Tongue (tissue), 1 donor: ENCODE measurements at regions not wholly inside any gene's neighbourhood (a gene's known extent, or its start where the extent isn't known, plus 50 kb on each side); places are given as distances from the start of the nearest gene placed in this dataset.

Experiments used
- DNase-seq: peaks from one replicate; pipeline ENCODE4 v3.0.0-alpha.2; 2015

- no peak for DNase-seq
These were observed 127.6 kb downstream of the SOX1 start for GRCh38 chr13:112194579-112194978.

- DNase-seq: no peak
These were observed 131.6 kb downstream of the SOX1 start for GRCh38 chr13:112198396-112199010.

GRCh38 chr13:112200200-112200599 lies 133.3 kb downstream of the SOX1 start:
- no peak for DNase-seq

GRCh38 chr13:112202266-112202665 lies 135.3 kb downstream of the SOX1 start:
- DNase-seq: no peak

- DNase-seq: no peak
These were observed 136.0 kb downstream of the SOX1 start for GRCh38 chr13:112202966-112203365.

- DNase-seq: no peak
These were observed 136.7 kb downstream of the SOX1 start for GRCh38 chr13:112203614-112204013.

- DNase-seq: no peak
These were observed 137.7 kb downstream of the SOX1 start for GRCh38 chr13:112204346-112205327.

GRCh38 chr13:112205990-112206389 lies 139.0 kb downstream of the SOX1 start:
- no peak for DNase-seq

- no peak for DNase-seq
These were observed 140.2 kb downstream of the SOX1 start for GRCh38 chr13:112207129-112207528.

GRCh38 chr13:112208656-112209055 lies 141.7 kb downstream of the SOX1 start:
- no peak for DNase-seq

GRCh38 chr13:112209266-112209665 lies 142.3 kb downstream of the SOX1 start:
- no peak for DNase-seq

GRCh38 chr13:112209711-112210110 lies 142.8 kb downstream of the SOX1 start:
- no peak for DNase-seq

- no peak for DNase-seq
These were observed 143.4 kb downstream of the SOX1 start for GRCh38 chr13:112210371-112210770.

- DNase-seq: no peak
These were observed 145.6 kb downstream of the SOX1 start for GRCh38 chr13:112212533-112212932.

- DNase-seq: peak; percentile 44
These were observed 146.7 kb downstream of the SOX1 start for GRCh38 chr13:112213467-112214255.

GRCh38 chr13:112215871-112216270 lies 148.9 kb downstream of the SOX1 start:
- no peak for DNase-seq

GRCh38 chr13:112217431-112217830 lies 150.5 kb downstream of the SOX1 start:
- no peak for DNase-seq

- no peak for DNase-seq
These were observed 151.5 kb downstream of the SOX1 start for GRCh38 chr13:112218416-112218815.

GRCh38 chr13:112219740-112220139 lies 152.8 kb downstream of the SOX1 start:
- DNase-seq: no peak

GRCh38 chr13:112220296-112220875 lies 153.4 kb downstream of the SOX1 start:
- no peak for DNase-seq

GRCh38 chr13:112220925-112221324 lies 154.0 kb downstream of the SOX1 start:
- DNase-seq: no peak

- DNase-seq: no peak
These were observed 153.2 kb upstream of the SPACA7 start for GRCh38 chr13:112222971-112223370.
